ENCODE measurements at regions not wholly inside any gene's neighbourhood (a gene's known extent, or its start where the extent isn't known, plus 50 kb on each side); places are given as distances from the start of the nearest gene placed in this dataset.
A peak's percentile ranks its signal among the peaks of the same experiment; 100 is the strongest.

DNA sequence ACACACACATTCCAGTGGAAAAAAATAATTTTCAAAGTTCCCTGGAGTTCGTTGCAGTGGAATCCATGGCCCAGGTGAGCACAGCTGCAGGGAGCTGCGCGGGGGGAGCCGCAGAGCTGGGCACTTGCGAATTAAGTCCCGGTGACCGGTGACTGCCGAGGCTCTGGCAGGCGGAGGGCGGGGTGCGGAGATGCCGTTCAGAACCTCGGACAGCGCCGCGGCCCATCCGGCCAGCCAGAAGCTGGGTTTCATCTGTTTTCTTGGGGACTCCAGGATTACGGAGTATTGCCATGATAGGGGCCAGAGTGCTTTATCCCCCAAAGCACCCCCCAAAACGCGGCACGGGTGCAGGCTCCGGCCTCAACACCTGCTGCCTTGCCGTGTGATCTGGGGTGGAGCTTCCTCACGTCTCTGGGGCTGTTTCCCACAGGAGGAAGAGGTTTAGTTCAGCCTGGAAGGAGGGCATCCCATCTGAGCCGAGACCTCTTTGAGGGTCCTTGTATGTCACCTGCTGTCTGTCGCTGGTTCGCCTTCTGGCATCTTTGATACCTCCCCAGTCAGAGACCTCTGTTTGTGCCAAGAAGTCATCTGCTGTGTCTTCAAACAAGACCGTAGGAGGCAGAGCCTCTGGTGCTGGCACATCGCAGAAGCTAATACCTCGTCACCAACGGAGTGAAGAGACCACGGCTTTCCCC lies 99.4 kb downstream of the YTHDF1 start (continued):
- TF ChIP-seq, protein P1, sequence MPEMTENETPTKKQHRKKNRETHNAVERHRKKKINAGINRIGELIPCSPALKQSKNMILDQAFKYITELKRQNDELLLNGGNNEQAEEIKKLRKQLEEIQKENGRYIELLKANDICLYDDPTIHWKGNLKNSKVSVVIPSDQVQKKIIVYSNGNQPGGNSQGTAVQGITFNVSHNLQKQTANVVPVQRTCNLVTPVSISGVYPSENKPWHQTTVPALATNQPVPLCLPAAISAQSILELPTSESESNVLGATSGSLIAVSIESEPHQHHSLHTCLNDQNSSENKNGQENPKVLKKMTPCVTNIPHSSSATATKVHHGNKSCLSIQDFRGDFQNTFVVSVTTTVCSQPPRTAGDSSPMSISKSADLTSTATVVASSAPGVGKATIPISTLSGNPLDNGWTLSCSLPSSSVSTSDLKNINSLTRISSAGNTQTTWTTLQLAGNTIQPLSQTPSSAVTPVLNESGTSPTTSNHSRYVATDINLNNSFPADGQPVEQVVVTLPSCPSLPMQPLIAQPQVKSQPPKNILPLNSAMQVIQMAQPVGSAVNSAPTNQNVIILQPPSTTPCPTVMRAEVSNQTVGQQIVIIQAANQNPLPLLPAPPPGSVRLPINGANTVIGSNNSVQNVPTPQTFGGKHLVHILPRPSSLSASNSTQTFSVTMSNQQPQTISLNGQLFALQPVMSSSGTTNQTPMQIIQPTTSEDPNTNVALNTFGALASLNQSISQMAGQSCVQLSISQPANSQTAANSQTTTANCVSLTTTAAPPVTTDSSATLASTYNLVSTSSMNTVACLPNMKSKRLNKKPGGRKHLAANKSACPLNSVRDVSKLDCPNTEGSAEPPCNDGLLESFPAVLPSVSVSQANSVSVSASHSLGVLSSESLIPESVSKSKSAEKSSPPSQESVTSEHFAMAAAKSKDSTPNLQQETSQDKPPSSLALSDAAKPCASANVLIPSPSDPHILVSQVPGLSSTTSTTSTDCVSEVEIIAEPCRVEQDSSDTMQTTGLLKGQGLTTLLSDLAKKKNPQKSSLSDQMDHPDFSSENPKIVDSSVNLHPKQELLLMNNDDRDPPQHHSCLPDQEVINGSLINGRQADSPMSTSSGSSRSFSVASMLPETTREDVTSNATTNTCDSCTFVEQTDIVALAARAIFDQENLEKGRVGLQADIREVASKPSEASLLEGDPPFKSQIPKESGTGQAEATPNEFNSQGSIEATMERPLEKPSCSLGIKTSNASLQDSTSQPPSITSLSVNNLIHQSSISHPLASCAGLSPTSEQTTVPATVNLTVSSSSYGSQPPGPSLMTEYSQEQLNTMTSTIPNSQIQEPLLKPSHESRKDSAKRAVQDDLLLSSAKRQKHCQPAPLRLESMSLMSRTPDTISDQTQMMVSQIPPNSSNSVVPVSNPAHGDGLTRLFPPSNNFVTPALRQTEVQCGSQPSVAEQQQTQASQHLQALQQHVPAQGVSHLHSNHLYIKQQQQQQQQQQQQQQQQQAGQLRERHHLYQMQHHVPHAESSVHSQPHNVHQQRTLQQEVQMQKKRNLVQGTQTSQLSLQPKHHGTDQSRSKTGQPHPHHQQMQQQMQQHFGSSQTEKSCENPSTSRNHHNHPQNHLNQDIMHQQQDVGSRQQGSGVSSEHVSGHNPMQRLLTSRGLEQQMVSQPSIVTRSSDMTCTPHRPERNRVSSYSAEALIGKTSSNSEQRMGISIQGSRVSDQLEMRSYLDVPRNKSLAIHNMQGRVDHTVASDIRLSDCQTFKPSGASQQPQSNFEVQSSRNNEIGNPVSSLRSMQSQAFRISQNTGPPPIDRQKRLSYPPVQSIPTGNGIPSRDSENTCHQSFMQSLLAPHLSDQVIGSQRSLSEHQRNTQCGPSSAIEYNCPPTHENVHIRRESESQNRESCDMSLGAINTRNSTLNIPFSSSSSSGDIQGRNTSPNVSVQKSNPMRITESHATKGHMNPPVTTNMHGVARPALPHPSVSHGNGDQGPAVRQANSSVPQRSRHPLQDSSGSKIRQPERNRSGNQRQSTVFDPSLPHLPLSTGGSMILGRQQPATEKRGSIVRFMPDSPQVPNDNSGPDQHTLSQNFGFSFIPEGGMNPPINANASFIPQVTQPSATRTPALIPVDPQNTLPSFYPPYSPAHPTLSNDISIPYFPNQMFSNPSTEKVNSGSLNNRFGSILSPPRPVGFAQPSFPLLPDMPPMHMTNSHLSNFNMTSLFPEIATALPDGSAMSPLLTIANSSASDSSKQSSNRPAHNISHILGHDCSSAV (CRISPR knock-in tag; IDR thresholded peaks at IDR 0.05; ENCODE audit: borderline replicate concordance): 0 out of 2 replicates have a peak, but pooled peaks have one; percentile 45
- no peak for TF ChIP-seq CENPX (CRISPR knock-in tag; IDR thresholded peaks at IDR 0.05)
- TF ChIP-seq, protein P2, sequence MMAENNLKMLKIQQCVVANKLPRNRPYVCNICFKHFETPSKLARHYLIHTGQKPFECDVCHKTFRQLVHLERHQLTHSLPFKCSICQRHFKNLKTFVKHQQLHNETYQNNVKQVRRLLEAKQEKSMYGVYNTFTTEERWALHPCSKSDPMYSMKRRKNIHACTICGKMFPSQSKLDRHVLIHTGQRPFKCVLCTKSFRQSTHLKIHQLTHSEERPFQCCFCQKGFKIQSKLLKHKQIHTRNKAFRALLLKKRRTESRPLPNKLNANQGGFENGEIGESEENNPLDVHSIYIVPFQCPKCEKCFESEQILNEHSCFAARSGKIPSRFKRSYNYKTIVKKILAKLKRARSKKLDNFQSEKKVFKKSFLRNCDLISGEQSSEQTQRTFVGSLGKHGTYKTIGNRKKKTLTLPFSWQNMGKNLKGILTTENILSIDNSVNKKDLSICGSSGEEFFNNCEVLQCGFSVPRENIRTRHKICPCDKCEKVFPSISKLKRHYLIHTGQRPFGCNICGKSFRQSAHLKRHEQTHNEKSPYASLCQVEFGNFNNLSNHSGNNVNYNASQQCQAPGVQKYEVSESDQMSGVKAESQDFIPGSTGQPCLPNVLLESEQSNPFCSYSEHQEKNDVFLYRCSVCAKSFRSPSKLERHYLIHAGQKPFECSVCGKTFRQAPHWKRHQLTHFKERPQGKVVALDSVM (CRISPR knock-in tag; IDR thresholded peaks at IDR 0.05): no peak
- peak; percentile 71; the same call in 1 of the 2 replicates for TF ChIP-seq ZNF317 (CRISPR knock-in tag; IDR thresholded peaks at IDR 0.05)
- peak; percentile 87; the same call in 1 of the 2 replicates for TF ChIP-seq ZSCAN21 (CRISPR knock-in tag; IDR thresholded peaks at IDR 0.05; ENCODE audit: borderline replicate concordance)
- peak; percentile 41; the same call in 1 of the 2 replicates for TF ChIP-seq FOSL2 (CRISPR knock-in tag; IDR thresholded peaks at IDR 0.05)
- TF ChIP-seq, protein P3, sequence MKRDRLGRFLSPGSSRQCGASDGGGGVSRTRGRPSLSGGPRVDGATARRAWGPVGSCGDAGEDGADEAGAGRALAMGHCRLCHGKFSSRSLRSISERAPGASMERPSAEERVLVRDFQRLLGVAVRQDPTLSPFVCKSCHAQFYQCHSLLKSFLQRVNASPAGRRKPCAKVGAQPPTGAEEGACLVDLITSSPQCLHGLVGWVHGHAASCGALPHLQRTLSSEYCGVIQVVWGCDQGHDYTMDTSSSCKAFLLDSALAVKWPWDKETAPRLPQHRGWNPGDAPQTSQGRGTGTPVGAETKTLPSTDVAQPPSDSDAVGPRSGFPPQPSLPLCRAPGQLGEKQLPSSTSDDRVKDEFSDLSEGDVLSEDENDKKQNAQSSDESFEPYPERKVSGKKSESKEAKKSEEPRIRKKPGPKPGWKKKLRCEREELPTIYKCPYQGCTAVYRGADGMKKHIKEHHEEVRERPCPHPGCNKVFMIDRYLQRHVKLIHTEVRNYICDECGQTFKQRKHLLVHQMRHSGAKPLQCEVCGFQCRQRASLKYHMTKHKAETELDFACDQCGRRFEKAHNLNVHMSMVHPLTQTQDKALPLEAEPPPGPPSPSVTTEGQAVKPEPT (CRISPR knock-in tag; IDR thresholded peaks at IDR 0.05; ENCODE audit: low read depth): no peak
- TF ChIP-seq ERF (CRISPR knock-in tag; IDR thresholded peaks at IDR 0.05): peak; percentile 92
- TF ChIP-seq ZNF615 (CRISPR knock-in tag; IDR thresholded peaks at IDR 0.05; ENCODE audit: borderline replicate concordance): peak; percentile 86
- TF ChIP-seq ZNF780A (CRISPR knock-in tag; IDR thresholded peaks at IDR 0.05): peak; percentile 80
- TF ChIP-seq ATF7-NPFF (CRISPR knock-in tag; IDR thresholded peaks at IDR 0.05; ENCODE audit: low read depth): no peak
- no peak for TF ChIP-seq SRF (IDR thresholded peaks at IDR 0.05; ENCODE audit: low read depth, low read length)
- no peak for TF ChIP-seq HNRNPH1 (optimal IDR thresholded peaks at IDR 0.05; ENCODE audit: low read depth, low read length)
- TF ChIP-seq, protein P4, sequence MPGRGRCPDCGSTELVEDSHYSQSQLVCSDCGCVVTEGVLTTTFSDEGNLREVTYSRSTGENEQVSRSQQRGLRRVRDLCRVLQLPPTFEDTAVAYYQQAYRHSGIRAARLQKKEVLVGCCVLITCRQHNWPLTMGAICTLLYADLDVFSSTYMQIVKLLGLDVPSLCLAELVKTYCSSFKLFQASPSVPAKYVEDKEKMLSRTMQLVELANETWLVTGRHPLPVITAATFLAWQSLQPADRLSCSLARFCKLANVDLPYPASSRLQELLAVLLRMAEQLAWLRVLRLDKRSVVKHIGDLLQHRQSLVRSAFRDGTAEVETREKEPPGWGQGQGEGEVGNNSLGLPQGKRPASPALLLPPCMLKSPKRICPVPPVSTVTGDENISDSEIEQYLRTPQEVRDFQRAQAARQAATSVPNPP (CRISPR knock-in tag; IDR thresholded peaks at IDR 0.05): no peak
- TF ChIP-seq RFXAP (CRISPR knock-in tag; IDR thresholded peaks at IDR 0.05; ENCODE audit: borderline replicate concordance): no peak
- TF ChIP-seq KLF13 (CRISPR knock-in tag; IDR thresholded peaks at IDR 0.05): no peak

All from HepG2 (cell line).